ENCODE measurements at regions not wholly inside any gene's neighbourhood (a gene's known extent, or its start where the extent isn't known, plus 50 kb on each side); places are given as distances from the start of the nearest gene placed in this dataset.

DNA sequence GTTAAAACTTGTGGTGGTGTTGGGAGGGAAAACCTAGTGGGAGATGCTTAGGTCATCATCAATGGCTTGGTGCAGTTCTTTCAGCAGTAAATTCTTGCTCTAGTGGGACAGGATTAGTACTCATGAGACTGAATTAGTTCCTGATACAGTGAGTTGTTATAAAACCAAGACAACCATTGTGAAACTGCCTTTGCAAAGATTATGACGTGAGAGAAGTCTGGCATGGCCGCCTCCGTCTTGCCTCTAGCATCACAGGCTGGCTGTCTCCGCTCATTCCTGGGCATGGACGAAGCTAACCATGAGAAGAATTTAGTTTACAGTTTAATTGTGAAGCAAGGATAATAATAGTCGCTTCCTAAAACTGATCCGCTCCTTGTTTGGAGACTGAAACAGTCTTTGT, 186.4 kb downstream of the KIF20B start:
- DNase-seq: no peak

- DNase-seq: no peak
Measured at GRCh38 chr10:89888321-89889070, 187.1 kb downstream of the KIF20B start.

GRCh38 chr10:89889606-89890005, 188.2 kb downstream of the KIF20B start:
- DNase-seq: no peak

DNA sequence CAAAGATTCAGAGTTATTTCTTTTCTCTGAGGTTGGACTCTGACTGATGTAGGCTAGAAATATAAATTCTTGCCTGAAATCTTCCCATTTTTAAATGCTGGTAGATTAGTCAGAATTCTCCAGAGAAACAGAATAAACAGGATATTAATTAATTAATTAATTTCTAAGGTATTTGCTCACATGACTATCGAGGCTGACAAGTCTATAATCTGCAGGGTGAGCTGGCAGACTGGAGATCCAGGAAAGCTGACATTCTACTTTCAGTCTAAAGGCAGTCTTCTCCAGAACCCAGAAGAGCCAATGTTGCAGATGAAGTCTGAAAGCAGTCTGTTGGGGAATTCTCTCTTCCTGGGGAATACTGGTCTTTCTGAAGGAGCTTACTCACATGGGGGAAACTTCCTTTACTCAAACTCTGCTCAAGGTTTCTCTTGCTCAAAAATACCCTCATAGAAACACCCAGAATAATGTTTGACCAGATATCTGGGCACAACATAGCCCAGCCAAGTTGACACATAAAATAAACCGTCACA, 189.7 kb downstream of the KIF20B start:
- no peak for DNase-seq

- no peak for DNase-seq
Measured at GRCh38 chr10:89894051-89894450, 192.7 kb downstream of the KIF20B start.

GRCh38 chr10:89900554-89900953, 199.2 kb downstream of the KIF20B start:
- DNase-seq: no peak

DNA sequence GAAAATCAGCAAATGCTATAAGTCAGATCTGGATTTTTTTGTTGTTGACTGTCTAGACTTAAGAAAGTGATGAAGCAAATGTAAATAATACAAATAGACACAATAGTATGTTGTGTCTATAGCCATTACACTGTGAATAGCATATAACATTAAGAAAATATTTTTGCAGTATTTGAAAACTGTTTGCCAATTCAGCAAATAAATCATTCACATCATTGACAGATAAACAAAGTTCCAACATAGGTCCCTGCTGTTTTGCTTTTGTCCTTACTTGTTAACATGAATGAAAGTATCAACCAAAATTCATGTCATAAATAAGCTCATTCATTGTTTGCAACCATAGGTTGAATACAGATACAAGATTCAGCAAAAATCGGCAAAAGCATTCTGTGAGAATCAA, 200.5 kb downstream of the KIF20B start:
- no peak for DNase-seq

GRCh38 chr10:89904755-89905154, 203.4 kb downstream of the KIF20B start:
- DNase-seq: no peak

GRCh38 chr10:89909752-89910151, 208.4 kb downstream of the KIF20B start:
- no peak for DNase-seq

- DNase-seq: peak in 1 of 3 experiments; percentile 7
Measured at GRCh38 chr10:89915021-89915420, 213.6 kb downstream of the KIF20B start.

DNA sequence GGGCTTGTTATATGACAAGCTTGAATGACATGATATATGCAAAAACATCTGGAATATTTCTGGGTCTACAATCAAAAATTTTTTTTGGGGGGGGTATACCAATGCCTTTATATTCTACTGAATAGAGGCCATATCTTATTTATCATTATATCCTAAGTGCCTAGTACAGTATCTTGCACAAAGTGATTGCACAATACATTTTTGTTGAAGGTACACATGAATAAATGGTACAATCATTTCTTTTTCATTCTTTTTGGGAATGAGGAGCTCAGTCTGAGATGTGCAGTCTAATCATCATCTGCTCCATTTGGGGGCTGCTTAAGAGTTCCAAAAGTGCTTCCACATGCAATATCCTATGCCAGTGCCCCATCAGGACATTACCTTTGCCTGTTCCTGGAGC, 214.6 kb downstream of the KIF20B start:
- DNase-seq: no peak

DNA sequence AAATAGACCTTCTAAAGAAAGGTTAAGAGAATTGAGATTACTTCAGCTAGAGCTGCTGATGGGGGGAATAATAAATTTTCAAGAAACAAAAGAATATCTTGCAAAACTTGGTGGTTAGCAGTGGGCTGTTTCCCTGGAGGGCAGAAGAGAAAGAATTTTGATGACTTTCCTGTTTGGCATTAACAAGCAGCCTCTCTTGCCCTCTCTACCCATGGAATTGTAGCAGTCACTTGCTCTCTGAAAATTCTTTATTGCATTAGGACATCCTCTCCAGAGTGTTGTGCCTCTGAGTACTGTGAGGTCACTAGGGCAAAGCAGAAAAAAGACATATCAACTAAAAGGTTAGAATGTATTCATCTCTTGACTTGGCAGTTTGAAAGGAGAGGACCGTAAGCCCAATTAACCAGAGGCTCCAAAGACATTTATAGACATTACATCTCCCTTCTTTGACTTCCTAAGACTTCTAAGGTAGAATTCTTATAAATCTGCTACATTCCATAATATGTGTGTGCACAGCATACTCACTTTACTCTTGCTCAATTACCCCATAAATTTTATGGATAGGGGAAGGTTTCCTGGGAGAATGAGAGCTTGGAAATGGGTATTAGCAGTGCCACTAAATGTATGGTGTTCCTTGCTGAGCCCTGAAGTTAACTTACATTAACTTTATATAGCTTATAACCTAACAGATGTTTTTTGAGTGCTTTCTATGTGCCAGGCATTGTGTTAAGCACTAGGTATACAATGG, 215.3 kb downstream of the KIF20B start:
- no peak for DNase-seq

DNA sequence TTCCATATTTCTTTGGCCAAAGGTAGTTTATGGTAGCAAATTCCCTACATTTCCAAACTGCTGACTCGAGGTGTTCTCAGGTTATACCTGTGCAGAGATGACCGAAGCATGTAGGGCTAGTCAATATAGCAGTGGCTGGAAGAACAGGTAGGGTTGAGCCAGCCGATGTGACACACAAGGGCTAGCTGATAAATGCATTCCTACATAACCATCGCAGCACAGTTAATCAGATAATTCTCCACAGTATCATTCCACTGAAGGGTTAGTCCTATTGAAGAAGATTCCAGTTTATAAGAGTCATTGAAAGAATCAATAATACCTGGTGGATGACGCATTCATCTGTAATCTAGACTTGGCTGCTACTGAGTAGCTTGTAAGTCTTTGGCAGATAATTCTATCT, 220.0 kb downstream of the KIF20B start:
- DNase-seq: no peak

GRCh38 chr10:89923661-89924060, 222.3 kb downstream of the KIF20B start:
- DNase-seq: no peak

GRCh38 chr10:89924261-89924660, 222.9 kb downstream of the KIF20B start:
- no peak for DNase-seq

GRCh38 chr10:89926736-89927135, 225.3 kb downstream of the KIF20B start:
- no peak for DNase-seq

DNA sequence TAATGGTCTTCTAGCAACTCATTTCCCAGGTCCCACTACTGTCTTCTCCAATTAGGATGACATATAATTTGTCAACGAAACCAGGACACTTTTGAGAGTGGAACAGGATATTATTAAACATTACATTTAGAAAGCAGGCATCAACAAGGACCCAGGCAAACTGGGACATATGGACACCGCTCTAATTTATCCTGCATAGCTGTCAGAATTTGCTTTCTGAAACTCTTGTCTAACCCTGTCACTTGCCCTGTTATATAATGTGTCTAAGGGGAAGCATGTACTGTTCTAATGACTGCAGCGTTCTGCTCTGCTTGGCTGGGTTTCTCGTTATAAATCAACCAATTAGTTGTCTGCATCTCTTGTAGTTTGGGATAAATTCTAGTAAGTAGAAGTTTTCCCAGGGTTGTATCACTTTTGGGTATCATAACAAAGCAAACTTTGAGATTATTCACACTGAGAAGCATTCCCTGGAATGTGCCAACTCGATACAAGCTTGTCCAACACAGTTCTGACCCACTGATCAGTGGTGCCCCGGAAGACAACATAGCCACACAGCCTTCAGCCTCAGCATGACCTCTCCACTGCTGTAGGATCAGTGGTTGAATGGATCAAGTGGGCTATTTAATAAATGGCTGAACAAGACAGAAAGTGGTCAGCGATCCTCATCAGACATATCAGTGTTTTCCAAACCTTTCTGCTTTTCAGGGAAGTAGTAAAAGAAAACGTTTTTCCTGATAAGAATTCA, 228.1 kb downstream of the KIF20B start:
- no peak for DNase-seq

GRCh38 chr10:89937494-89937893, 236.1 kb downstream of the KIF20B start:
- DNase-seq: no peak

DNA sequence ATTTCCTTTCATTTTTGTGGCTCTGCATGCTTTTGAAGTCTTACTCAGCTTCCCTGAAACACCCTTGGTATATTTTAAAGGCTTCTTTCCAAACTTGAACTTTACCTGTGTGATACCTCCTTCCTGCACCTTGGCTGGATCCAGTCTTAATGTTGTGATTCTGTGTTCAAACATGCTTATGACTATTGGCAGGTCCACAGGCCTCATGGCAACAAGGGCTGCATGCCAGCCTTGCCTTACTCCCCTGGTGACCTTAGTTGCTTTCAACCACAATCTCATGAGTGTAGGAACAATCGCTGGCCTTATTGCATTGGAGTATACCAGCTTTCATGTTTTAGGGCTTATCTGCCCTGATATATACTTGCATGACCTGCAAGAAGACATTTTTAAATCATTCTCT, 238.7 kb downstream of the KIF20B start:
- no peak for DNase-seq

- DNase-seq: no peak
Measured at GRCh38 chr10:89942217-89942616, 240.8 kb downstream of the KIF20B start.

GRCh38 chr10:89944138-89944537, 242.7 kb downstream of the KIF20B start:
- DNase-seq: no peak

- no peak for DNase-seq
Measured at GRCh38 chr10:89946106-89946505, 244.7 kb downstream of the KIF20B start.

- peak in 1 of 3 experiments; percentile 43 for DNase-seq
Measured at GRCh38 chr10:89949496-89949895, 248.1 kb downstream of the KIF20B start.

- DNase-seq: no peak
Measured at GRCh38 chr10:89952325-89952724, 250.9 kb downstream of the KIF20B start.

Measured in NCI-H1417 (cell line).